ENCODE measurements at regions not wholly inside any gene's neighbourhood (a gene's known extent, or its start where the extent isn't known, plus 50 kb on each side); places are given as distances from the start of the nearest gene placed in this dataset.

DNA sequence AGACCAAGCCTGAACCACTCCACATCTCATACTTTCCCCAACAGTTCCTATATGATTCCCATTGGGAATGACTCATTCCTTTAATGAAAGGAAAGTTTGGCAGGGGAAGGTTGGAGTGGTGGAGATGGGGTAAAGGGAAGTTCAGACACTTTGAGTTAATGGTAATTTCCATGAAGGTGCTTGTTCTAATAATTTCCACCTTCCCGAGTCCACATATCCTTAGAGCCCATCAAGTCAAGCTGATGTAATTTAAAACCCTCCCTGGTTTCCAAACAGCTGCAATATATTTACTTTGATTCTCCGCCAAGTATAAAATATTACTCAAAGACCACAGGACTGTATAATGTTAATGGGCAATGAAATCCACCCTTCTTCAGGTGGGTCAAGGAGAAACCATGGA, 95.0 kb upstream of the GALNT15 start:
- no peak for DNase-seq

DNA sequence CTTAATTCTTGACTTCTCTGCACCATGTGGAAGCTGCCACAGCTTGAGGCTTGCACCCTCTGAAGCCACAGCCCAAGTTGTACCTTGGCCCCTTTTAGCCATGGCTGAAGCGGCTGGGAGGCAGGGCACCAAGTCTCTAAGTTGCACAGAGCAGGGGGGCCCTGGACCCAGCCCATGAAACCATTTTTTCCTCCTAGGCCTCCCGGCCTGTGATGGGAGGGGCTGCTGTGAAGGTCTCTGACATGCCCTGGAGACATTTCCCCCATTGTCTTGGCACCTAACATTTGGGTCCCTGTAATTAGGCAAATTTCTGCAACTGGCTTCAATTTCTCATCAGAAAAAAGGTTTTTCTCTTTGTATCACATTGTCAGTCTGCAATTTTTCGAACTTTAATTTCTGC, 92.8 kb upstream of the GALNT15 start:
- DNase-seq, result no peak

DNA sequence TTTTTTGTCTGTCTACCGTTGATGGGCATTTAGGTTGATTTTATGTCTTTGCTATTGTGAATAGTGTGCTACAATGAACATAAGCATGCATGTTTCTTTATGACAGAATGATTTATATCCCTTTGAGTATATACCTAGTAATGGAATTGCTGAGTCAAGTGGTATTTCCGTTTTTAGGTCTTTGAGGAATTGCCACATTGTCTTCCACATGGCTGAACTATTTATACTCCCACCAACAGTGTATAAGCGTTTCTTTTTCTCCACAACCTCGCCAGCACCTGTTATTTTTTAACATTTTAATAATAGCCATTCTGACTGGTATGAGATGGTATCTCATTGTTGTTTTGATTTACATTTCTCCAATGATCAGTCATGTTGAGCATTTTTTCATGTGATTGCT, 89.6 kb upstream of the GALNT15 start:
- no peak for DNase-seq

DNA sequence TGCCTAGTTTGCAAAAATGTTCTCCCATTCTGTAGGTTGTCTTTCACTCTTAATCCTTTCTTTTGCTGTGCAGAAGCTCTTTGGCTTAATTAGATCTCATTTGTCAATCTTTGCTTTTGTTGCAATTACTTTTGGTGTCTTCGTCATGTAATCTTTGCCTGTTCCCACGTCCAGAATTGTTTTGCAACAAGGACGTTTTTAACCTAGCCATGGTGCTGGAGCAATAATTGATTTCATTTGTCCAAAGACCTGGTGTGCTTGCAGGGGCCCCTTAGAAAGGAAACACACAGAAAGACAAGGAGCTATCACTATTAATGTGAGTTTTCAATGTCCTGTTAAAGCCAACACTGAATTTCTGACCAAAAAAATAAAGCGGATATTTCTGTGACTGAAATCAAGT, 89.1 kb upstream of the GALNT15 start:
- no peak for DNase-seq

DNA sequence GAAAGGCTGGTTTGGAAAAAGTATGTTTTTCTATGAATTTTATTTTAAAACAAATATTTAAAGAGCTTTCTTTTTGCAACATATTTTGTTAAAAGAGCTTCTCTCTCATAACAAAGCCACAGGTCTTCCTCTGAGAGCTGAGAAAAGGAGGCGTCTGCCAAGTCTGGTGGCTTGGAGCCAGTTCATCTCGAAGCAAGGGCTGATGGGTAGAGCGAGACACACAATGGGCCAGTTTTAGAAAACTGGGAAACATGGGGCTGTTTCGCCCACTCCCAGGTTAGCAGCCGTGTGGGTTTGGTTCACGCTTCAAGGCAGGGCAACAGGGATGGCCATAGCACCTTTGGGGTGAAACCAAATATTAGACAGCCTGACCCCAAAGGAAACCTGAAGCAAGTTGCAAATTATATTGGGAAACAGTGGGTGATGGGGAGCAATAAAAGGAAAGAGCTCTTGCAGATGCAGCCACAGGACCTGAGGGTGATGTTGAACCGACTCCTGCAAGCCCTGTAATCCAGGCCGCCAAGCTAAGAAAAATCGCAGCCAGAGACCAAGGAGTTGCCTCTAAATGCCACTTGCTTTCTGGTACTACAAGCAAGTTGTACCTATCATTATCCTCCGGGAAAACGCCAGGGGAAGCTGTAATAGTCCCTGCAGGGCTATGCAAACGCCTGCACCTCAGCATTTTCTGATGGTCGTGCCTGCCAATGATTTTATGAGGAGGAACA, 88.4 kb upstream of the GALNT15 start:
- DNase-seq, result no peak

DNA sequence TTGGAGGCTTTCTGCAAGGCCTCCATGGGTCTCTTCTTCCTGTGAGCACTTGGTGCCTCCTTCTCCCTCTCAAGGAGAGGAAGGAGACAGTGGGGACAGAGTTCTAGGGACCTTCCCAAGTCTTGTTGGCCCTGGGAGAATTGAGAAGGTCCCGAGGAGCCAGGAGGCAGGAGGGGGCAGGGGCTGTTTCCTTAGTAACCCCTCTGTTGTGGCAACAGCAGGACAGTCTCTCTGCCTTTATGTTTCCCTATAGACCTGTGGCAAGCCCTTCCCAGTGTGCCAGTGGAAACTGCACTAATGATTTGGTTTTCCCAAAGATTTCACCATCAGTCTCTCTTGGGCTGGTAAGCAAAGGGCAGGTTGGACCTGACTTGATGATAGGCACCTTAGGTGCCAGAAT, 87.8 kb upstream of the GALNT15 start:
- DNase-seq, result no peak

DNA sequence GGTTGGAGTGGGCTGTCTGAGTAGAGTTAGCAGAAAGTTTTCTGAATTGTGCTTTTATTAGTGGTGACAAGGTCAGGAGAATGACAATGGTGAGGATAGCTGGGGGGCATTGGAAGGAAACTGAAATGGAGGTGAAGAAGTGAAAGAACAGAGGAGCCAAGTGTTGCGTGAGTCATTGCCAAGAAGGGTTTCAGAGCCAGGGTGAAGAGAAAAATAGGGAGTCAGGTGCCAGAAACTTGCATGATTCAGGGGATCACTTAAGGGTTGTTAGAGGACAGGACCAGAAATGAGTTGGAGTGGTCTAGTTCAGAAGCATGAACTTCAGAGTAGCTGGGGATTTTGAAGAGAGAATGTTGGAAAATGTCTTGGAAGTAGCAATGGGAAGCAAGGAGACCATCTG, 86.0 kb upstream of the GALNT15 start:
- no peak for DNase-seq

DNA sequence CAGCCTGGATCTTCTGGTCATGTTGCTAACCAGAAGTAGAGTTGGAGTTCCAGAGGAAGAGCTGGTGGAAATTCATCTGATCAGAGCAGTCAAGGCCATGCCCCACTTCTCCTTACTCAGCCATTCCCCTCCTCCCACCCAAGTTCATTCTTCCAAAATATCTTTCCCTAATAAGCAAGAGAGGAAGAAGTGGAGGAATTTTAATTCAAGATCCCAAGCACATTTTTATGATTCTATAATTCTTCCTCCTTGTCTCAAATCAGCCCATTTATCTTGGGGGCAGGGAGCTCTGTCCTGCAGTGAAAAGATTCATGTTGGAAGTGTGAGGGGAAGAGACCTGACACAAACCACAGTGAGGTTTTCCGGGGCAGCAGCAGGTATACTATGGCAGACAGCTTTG, 85.0 kb upstream of the GALNT15 start:
- DNase-seq, result no peak

DNA sequence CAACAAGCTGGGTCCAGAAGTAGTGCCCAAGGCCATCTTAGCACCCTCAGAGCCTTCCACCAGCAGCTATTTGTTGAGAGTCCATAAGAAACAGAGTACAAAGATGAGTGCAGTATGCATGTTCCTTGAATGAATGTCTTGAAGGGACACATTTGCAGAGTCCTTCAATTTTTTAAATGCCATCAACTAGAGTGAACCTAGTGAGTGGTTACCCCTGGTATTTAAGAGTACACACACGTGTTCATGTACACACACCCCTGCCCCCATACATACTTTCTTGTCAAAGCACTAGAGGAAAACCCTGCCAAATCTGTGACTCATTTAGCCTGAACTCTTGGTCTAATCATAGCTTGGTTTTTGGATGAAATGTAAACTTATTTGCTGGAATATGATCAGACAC, 84.5 kb upstream of the GALNT15 start:
- no peak for DNase-seq

DNA sequence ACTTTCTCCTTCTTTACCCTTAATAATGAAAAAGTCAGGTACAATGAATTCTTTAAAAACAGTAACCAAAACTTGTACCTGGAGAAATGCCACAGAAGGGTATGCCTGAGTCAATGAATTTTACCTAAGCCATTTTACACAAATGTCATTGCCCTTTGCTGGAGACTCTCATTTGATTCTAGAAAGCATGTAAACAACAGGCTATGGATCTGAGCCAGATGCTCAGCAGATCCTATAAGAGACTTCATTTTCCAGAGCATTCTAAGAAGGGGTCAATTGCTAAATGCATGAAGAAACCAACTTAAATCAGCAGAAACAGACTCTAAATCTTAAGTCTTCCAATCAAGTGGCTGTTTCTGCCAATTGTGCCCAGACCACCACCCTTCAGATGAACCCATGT, 83.8 kb upstream of the GALNT15 start:
- no peak for DNase-seq

DNA sequence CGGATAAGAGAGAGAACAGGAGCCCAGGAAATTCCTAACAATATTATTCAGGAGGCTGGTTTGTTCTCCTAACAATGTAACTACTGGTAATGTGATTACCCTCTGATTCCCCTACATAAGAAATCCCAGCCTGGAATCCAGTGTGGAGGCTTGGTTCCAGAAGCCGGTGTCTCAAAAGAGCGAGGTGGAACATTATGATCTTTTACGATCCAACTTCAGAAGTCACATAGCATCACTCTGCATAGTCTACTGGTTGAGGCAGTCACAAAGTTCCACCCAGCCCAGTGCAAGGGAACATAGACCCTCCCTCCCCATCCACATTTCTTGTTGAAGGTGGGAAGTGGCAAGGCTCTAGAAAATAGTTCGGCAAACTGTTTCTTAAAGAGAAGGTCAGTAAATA, 81.6 kb upstream of the GALNT15 start:
- DNase-seq, result no peak

DNA sequence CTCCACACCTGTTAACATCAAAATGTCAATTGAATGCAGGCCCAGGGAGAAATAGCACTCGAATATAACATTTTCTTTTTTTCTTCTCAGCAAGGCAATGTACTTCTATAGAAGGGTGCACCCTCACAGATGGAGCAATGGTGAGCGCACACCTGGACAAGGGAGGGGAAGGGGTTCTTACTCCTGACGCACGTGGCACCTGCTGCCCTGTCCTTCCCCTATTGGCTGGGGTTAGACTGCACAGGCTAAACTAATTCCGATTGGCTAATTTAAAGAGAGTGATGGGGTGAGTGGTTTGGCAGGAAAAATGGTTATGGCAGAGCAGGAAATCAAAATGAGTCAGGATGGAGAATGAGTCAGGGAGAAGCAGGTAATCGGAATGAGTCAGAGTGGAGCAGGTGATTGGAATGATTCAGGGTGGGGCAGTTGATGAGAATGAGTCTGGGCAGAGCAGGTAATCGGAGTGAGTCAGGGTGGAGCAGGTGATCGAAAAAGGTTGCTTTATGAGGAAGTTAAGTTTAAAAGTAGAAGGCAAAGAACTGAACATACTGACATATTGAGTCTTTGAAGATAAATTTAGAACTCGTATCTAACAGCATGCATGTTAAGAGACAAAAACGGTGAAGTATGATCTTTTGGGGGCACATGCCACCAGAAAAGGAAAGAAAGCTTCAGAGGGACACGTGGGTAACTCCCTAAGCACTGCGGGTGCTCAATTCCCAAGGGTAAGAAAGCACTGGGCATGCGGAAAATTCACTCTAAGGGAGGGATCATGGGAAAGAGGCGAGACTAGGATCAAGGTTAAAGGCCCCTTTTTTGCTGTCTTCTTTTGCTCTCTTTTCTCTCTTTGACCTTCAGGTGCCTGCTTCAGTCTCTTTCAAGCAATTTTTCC, 72.9 kb upstream of the GALNT15 start:
- DNase-seq, result no peak

DNA sequence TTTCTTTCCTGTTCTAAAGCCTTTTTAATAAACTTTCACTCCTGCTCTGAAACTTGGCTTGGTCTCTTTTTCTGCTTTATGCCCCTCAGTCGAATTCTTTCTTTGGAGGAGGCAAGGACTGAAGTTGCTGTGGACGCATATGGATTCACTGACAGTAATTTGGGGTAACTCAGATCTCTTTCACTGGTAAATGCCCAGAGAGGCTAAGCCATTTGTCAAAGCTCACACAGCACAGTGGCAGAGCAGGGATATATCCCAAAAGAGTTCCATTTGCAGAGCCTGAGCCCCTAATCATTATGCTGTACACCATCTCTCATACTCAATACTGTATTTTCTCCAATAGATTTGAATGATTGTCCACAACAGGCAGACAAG, 72.3 kb upstream of the GALNT15 start:
- no peak for DNase-seq

DNA sequence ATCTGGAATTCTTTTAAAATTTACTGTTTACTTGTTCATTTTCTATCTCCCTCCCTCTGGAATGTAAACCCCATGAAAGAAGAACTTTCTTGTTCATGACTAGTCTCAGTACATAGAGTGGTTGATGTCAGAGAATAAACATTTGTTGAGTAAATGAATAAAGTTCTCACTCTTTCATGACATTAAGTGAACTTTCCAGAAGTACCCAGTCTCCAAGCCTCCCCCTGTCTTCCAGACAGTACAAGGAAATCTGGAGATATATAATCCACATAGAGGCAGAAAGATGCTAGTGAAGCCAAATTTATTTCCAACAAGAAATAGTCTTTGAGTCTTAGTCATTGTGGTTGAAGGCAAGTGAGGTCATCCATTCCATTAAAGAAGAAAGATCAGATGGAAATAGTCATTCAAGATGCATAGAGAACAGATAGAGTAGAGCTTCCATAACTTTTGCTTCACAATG, 71.5 kb upstream of the GALNT15 start:
- DNase-seq, result no peak

DNA sequence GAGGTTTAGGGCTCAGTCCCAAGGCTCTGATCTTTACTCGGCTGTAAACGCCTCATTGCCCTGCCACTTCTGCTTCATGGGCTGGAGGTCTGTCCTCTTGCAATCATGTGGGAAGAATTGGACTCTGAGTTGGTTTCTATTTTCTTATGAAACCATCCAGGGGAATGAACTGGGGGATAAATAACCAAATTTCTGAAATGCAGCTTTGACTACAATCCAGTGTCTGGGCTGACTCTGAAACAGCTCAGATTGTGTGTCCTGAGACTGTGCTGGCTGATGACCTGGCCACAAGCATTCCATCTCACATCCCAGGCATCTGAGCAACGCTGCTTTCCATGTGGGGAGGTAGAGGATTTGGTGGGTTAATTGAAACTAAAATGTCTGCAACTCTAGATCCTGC, 71.0 kb upstream of the GALNT15 start:
- DNase-seq, result no peak

DNA sequence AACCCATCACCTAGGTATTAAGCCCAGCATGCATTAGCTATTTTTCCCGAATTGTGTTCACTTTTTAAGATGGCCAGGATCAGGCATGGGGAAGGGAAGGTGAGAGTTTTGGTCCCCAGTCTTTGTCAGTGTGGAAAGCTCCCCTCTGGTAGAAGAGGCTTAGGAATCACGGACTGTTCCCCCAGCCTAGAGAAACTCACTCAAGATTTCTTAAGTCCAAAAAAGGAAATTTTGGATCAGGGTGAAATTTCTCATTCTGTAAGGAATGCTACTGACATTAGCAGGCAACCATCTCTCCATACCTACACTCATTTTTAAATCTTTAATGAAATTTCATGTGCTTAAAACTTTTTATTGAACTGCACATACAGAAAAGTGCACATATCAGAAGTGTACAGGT, 70.3 kb upstream of the GALNT15 start:
- DNase-seq, result no peak

DNA sequence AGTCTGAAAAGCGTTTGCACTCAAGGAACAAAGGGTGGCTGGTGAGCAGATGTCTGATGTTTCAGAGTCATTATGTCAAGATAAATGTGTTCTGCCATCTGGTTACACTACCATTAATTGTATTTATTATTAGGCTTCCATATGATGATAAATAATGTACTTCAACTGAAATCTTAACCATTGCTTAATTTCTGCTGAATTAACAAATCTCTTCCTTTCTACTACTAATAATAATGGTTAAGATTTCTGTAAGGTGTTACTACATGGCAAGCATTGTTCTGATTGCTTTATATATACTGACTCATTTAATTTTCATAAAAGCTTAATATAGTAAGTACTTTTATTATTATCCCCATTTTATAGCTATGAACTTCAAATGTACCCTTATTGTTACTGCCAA, 68.4 kb upstream of the GALNT15 start:
- DNase-seq, result no peak

DNA sequence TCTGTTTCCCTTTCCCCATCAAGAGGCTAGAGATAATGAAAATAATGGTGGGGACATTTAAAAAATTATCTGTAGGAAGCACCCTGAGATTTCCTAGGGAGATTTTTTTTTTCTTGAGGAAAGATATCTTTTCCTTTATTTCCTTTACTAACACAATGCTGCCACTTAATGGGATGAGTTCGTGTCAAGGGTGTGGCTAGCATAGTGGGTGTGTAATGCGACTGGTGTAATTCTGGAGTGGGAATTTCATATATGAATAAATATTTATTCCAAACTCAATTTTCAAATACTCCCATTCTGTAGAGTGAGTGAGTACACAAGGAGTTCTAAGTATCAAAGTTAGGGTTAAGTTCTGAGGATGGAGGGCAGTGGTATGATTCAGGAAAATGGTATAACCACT, 66.1 kb upstream of the GALNT15 start:
- DNase-seq, result no peak

DNA sequence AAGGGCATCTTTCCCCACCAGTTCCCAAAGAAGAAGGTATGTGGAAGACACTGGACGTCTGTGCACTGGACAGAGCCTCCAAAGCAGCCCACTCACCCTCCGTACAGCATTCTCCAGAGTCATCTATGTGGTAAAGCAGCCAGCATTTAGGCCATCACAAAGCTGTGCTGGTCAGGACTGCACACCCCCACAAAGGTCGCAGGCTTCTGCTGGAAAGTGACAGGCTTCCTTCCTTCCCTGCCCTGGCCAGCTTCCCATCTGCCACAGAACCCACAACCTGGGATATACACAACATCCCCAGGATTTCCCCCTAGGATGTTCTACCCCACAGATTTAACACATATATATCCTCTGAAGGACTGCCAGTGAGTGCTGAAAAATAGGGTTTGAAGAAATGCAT, 64.6 kb upstream of the GALNT15 start:
- no peak for DNase-seq

DNA sequence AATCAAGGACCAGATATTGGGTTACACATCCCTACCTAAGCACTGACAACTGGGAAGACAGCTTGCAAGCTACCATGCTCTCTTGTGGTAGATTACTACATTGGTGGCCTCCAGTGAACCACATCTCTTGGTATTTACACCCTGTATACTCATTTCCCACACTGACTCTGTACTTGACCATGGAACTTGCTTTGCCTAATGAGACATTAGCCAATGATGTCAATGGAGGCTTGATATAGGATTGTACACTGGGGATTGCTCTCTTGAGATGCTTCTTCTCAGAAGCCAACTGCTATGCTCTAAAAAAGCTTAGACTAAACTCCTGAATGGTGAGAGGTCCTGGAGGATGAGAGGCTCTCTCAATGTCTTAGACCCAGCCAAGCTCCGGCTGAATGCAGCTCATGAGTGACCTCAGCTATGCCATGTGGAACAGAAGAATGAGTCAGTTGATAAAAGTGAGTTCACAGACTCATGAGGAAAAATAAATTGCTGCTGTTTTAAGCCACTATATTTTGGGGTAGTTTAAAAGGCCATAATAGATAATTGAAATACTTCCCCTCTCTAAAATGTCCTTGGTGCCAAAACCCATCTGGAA, 61.5 kb upstream of the GALNT15 start:
- no peak for DNase-seq

DNA sequence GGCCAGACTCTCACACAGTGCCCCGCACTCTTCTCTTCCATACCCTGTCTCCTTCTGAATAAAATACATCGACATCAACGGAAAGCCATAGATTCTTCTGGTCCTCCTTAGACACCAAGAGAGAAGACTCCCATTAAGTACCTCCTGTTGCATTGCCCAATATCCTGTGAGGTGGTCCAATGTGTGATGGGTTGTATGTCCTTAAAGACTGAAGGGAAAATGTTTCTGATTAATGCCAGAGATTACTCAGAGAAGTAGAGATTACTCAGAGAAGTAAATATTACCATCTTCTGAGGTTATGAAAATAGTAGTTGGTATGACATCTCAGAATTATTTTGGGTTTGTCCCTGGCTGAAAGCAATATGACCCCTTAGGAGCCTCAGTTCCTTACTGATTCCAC, 60.8 kb upstream of the GALNT15 start:
- no peak for DNase-seq

DNA sequence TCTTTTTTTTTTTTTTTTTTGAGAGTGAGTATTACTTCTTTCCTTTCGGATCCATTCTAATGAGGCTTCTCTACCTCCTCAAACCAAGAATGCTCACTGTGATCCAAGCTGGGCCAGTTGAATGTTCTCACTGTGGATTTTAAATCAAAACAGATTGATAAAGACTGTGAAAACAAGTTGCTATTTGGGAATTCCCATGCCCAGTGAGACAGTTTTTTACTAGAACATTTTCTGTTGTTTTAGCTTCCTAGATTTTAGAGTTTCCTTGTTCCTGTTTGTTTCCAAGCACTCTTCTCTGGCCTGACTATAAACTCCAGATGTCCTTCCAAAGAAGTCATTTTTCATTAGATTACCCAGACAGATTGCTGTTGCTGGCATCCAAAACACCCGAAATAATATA, 60.1 kb upstream of the GALNT15 start:
- DNase-seq, result no peak

DNA sequence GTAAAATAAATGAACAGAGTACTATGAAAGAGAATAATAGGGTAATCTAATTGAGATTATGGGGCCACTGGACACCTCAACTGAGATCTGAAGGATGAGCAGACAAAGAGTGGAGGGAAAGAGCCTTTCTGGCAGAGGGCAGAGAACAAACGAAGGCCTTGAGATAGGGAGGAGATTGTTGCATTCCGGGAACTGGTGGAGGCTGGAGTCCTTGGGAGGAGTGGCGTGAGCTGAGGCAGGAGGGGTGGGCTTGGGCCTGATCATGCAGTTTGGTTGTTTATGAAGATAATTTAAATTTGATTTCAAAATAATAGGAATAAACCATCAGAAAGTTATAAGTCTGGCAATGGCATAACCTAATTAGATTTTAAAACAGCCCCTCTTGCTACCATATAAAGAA, 59.5 kb upstream of the GALNT15 start:
- no peak for DNase-seq

DNA sequence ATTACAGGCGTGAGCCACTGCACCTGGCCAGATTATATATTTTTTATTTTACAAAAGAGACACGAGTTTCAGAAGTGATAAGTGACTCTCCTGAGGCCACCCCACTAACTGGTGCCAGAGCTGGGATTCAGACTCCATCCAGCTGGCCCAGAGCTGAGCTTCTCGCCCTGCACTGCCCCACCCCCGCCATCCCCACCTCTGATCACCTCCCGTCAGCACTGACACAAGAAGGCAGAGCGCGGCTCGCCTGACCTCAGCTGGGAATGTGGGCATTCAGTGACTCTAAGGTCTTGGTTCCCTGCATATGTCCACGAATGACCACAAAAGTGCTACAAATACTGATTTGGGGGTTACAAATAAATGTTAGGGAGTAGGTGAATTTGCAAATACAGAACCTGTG, 56.1 kb upstream of the GALNT15 start:
- no peak for DNase-seq
